GM23248 (cell line): ENCODE measurements at regions not wholly inside any gene's neighbourhood (a gene's known extent, or its start where the extent isn't known, plus 50 kb on each side); places are given as distances from the start of the nearest gene placed in this dataset.

Experiments used
- EZH2 ChIP-seq: fragments of 200-600 bp; sonication (generic); IDR thresholded peaks from 2 replicates; pipeline ENCODE4 v1.6.1; 2018; ENCODE audit warnings: antibody characterized with exemption, mild to moderate bottlenecking; ENCODE audit not compliant: insufficient read depth, poor library complexity, severe bottlenecking
- EZH2phosphoT487 ChIP-seq: fragments of 200-600 bp; sonication (generic); IDR thresholded peaks from 2 replicates; pipeline ENCODE4 v1.6.1; 2018; ENCODE audit warnings: antibody characterized with exemption, moderate library complexity, mild to moderate bottlenecking, low read depth; ENCODE audit not compliant: insufficient read depth

GRCh38 chrX:7689791-7690412 lies 153.1 kb upstream of the VCX start:
- TF ChIP-seq EZH2phosphoT487 (no peak), EZH2 (no peak)
